SK-N-SH treated with all-trans-retinoic acid at 6 μM for 48 hours (cell line): ENCODE measurements at regions not wholly inside any gene's neighbourhood (a gene's known extent, or its start where the extent isn't known, plus 50 kb on each side); places are given as distances from the start of the nearest gene placed in this dataset.

Source experiments
- ATAC-seq: fragments of 200-7000 bp; cut with Tn5 transposase; 3 replicates; pipeline ENCODE4 v1.9.1; 2020; ENCODE audit warnings: mild to moderate bottlenecking, moderate library complexity
- BACH2 ChIP-seq: fragments of 250-450 bp; sonication (Bioruptor Pico); IDR thresholded peaks from 2 replicates; pipeline ENCODE4 v1.9.0; 2021; ENCODE audit warnings: mild to moderate bottlenecking, borderline replicate concordance
- CSDC2 ChIP-seq: fragments of 250-450 bp; sonication (Bioruptor Pico); IDR thresholded peaks from 2 replicates; pipeline ENCODE4 v1.5.0; 2020; ENCODE audit warnings: mild to moderate bottlenecking, moderate library complexity
- CSRNP3 ChIP-seq: fragments of 250-450 bp; sonication (Bioruptor Pico); IDR thresholded peaks from 2 replicates; pipeline ENCODE4 v1.5.1; 2021; ENCODE audit warnings: mild to moderate bottlenecking, moderate library complexity
- ESRRG ChIP-seq: fragments of 250-450 bp; sonication (Bioruptor Pico); IDR thresholded peaks from 2 replicates; pipeline ENCODE4 v1.6.1; 2021; ENCODE audit warnings: mild to moderate bottlenecking
- GLIS3 ChIP-seq: fragments of 250-450 bp; sonication (Bioruptor Pico); IDR thresholded peaks from 2 replicates; pipeline ENCODE4 v1.5.0; 2020; ENCODE audit warnings: mild to moderate bottlenecking, moderate library complexity
- ISL1 ChIP-seq: fragments of 250-450 bp; sonication (Bioruptor Pico); IDR thresholded peaks from 2 replicates; pipeline ENCODE4 v2.1.2; 2022; ENCODE audit warnings: mild to moderate bottlenecking, moderate library complexity
- OSR1 ChIP-seq: fragments of 250-450 bp; sonication (Bioruptor Pico); IDR thresholded peaks from 2 replicates; pipeline ENCODE4 v1.8.0; 2022; ENCODE audit warnings: moderate library complexity, mild to moderate bottlenecking, inconsistent platforms
- PATZ1 ChIP-seq: fragments of 250-450 bp; sonication (Bioruptor Pico); IDR thresholded peaks from 2 replicates; pipeline ENCODE4 v1.8.0; 2020; ENCODE audit warnings: mild to moderate bottlenecking, moderate library complexity, borderline replicate concordance
- PPARA ChIP-seq: fragments of 250-450 bp; sonication (Bioruptor Pico); IDR thresholded peaks from 2 replicates; pipeline ENCODE4 v1.5.0; 2020; ENCODE audit warnings: mild to moderate bottlenecking, borderline replicate concordance
- RARB ChIP-seq: fragments of 250-450 bp; sonication (Bioruptor Pico); IDR thresholded peaks from 2 replicates; pipeline ENCODE4 v1.8.0; 2021; ENCODE audit warnings: mild to moderate bottlenecking, moderate library complexity
- SNAI2 ChIP-seq: fragments of 250-450 bp; sonication (Bioruptor Pico); IDR thresholded peaks from 2 replicates; pipeline ENCODE4 v1.5.0; 2020; ENCODE audit warnings: mild to moderate bottlenecking, moderate library complexity
- TCF4 ChIP-seq: fragments of 250-450 bp; sonication (Bioruptor Pico); IDR thresholded peaks from 2 replicates; pipeline ENCODE4 v1.8.0; 2021; ENCODE audit warnings: mild to moderate bottlenecking, moderate library complexity, borderline replicate concordance
- TOX ChIP-seq: fragments of 250-450 bp; sonication (Bioruptor Pico); IDR thresholded peaks from 2 replicates; pipeline ENCODE4 v1.8.0; 2021; ENCODE audit warnings: mild to moderate bottlenecking, moderate library complexity, borderline replicate concordance
- ZC3H10 ChIP-seq: fragments of 250-450 bp; sonication (Bioruptor Pico); IDR thresholded peaks from 2 replicates; pipeline ENCODE4 v1.5.1; 2021; ENCODE audit warnings: mild to moderate bottlenecking, moderate library complexity
- ZFP3 ChIP-seq: fragments of 250-450 bp; sonication (Bioruptor Pico); IDR thresholded peaks from 2 replicates; pipeline ENCODE4 v1.5.0; 2020; ENCODE audit warnings: mild to moderate bottlenecking, moderate library complexity
- ZFP30 ChIP-seq: fragments of 450-650 bp; formaldehyde crosslinking; IDR thresholded peaks from 2 replicates; pipeline ENCODE4 v1.5.0; 2022; ENCODE audit warnings: mild to moderate bottlenecking, moderate library complexity
- ZNF565 ChIP-seq: fragments of 450-650 bp; formaldehyde crosslinking; conservative IDR thresholded peaks from 2 replicates; pipeline ENCODE4 v1.5.0; 2020; ENCODE audit warnings: low read depth, mild to moderate bottlenecking, moderate library complexity
- ZNF70 ChIP-seq: fragments of 450-650 bp; formaldehyde crosslinking; IDR thresholded peaks from 2 replicates; pipeline ENCODE4 v1.5.0; 2020; ENCODE audit warnings: mild to moderate bottlenecking, moderate library complexity
- ZNF8 ChIP-seq: fragments of 450-650 bp; formaldehyde crosslinking; IDR thresholded peaks from 2 replicates; pipeline ENCODE4 v1.5.0; 2020; ENCODE audit warnings: mild to moderate bottlenecking, moderate library complexity
- TF ChIP-seq, protein P1 (sequence below): fragments of 250-450 bp; sonication (Bioruptor Pico); IDR thresholded peaks from 2 replicates; pipeline ENCODE4 v1.8.0; 2021; ENCODE audit warnings: low read depth, mild to moderate bottlenecking, moderate library complexity, borderline replicate concordance
- TF ChIP-seq, protein P2 (sequence below): fragments of 250-450 bp; sonication (Bioruptor Pico); IDR thresholded peaks from 2 replicates; pipeline ENCODE4 v1.5.0; 2020; ENCODE audit warnings: mild to moderate bottlenecking, moderate library complexity

DNA sequence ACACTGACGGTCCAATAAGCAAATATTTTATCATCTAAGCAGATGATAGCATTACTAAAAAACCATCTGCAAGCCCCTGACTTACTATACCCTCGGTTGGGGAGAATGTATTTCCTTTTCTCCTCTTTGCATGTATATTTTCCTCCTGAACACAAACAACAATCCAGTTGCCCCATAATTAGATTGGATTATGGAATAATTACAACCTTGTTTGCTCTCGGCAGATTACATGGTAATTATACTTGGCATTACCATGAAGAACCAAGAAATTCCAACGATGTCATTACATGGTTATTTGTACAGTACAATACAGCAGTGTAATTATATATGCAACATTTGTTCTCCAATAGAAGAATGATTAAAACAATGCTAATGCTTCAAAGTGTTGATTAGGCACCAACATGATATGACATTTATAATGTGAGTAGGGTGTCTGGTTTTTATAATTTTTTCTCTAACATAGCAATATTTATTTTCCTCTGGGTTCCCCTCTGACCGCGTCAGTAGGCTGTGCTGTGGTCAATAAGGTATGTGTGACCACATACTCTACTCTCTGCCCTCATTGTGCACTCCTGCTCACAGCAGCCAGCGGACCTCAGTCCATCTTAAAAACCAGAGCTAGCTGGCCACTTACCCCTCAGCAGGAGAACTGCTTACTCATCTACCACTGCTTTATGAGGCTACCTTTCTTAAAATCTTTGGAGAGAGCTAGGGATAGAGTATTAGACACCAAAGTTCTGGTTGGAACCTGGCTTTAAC is 176.1 kb downstream of the INSIG2 start (continued):
- TF ChIP-seq GLIS3 (CRISPR knock-in tag), result no peak

DNA sequence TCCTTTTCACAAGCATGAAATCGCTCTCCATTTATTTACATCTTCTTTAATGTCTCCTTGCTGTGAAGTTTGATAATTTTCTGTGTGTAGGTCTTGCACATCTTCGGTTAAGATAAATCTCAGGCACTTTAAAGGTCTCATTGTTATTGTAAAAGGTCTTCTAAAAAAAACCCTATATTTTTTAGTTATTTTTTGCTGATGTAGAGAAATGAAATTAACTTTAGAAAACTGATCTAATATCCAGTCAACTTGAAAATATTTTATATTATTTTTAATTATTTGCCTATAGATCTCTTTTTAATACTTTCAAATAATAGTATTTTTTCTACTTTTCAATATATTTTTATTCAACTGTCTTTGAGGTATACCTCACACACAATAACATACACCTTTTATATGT is 169.4 kb downstream of the INSIG2 start:
- ATAC-seq, result no peak
- TF ChIP-seq OSR1 (CRISPR knock-in tag), result no peak
- TF ChIP-seq CSDC2 (CRISPR knock-in tag), result no peak
- no peak for TF ChIP-seq ZNF565 (CRISPR knock-in tag)
- no peak for TF ChIP-seq ESRRG (CRISPR knock-in tag)
- TF ChIP-seq, all 23 proteins: peak for 0

- no peak for ATAC-seq
- TF ChIP-seq CSRNP3 (CRISPR knock-in tag) (no peak), BACH2 (no peak), TOX (no peak), OSR1 (CRISPR knock-in tag) (no peak), ZNF70 (no peak), CSDC2 (CRISPR knock-in tag) (no peak), SNAI2 (no peak), PATZ1 (CRISPR knock-in tag) (no peak), ZFP30 (CRISPR knock-in tag) (no peak), ISL1 (CRISPR knock-in tag) (no peak), GLIS3 (CRISPR knock-in tag) (no peak), ZNF8 (CRISPR knock-in tag) (no peak), PPARA (no peak), TCF4 (CRISPR knock-in tag) (no peak), ZNF565 (CRISPR knock-in tag) (no peak)
- TF ChIP-seq, protein P1, sequence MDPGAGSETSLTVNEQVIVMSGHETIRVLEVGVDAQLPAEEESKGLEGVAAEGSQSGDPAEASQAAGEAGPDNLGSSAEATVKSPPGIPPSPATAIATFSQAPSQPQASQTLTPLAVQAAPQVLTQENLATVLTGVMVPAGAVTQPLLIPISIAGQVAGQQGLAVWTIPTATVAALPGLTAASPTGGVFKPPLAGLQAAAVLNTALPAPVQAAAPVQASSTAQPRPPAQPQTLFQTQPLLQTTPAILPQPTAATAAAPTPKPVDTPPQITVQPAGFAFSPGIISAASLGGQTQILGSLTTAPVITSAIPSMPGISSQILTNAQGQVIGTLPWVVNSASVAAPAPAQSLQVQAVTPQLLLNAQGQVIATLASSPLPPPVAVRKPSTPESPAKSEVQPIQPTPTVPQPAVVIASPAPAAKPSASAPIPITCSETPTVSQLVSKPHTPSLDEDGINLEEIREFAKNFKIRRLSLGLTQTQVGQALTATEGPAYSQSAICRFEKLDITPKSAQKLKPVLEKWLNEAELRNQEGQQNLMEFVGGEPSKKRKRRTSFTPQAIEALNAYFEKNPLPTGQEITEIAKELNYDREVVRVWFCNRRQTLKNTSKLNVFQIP (CRISPR knock-in tag), result no peak
These were observed 167.6 kb downstream of the INSIG2 start for GRCh38 chr2:118255771-118256372.

DNA sequence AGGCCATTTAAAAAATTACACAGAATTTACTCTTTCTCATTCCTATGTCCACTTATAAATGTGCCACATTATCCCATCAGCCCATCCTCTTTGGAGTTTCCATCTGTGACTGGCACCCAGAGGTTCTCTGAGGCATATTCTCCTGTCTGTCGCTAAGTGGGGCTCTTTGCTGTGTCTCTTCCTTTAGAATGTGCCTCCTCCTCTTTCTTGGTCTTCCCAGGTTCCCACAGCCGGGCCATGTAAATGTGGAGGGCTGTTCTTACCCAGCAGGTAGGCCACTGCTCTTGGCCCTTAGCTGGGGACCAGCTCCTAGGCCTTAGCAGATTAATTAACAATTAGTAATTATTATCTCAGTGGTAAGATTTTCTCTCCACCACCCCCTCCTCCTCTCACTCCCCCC is 167.0 kb downstream of the INSIG2 start:
- ATAC-seq, result no peak
- TF ChIP-seq RARB, result no peak
- no peak for TF ChIP-seq ZFP30 (CRISPR knock-in tag)
- TF ChIP-seq, protein P2, sequence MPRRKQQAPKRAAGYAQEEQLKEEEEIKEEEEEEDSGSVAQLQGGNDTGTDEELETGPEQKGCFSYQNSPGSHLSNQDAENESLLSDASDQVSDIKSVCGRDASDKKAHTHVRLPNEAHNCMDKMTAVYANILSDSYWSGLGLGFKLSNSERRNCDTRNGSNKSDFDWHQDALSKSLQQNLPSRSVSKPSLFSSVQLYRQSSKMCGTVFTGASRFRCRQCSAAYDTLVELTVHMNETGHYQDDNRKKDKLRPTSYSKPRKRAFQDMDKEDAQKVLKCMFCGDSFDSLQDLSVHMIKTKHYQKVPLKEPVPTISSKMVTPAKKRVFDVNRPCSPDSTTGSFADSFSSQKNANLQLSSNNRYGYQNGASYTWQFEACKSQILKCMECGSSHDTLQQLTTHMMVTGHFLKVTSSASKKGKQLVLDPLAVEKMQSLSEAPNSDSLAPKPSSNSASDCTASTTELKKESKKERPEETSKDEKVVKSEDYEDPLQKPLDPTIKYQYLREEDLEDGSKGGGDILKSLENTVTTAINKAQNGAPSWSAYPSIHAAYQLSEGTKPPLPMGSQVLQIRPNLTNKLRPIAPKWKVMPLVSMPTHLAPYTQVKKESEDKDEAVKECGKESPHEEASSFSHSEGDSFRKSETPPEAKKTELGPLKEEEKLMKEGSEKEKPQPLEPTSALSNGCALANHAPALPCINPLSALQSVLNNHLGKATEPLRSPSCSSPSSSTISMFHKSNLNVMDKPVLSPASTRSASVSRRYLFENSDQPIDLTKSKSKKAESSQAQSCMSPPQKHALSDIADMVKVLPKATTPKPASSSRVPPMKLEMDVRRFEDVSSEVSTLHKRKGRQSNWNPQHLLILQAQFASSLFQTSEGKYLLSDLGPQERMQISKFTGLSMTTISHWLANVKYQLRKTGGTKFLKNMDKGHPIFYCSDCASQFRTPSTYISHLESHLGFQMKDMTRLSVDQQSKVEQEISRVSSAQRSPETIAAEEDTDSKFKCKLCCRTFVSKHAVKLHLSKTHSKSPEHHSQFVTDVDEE, result no peak
- no peak for TF ChIP-seq ZNF565 (CRISPR knock-in tag)
- no peak for TF ChIP-seq ESRRG (CRISPR knock-in tag)
- TF ChIP-seq PATZ1 (CRISPR knock-in tag), result no peak
- no peak for TF ChIP-seq ZC3H10 (CRISPR knock-in tag)
- no peak for TF ChIP-seq BACH2
- no peak for TF ChIP-seq CSDC2 (CRISPR knock-in tag)
- TF ChIP-seq ZFP3 (CRISPR knock-in tag), result no peak
- no peak for TF ChIP-seq GLIS3 (CRISPR knock-in tag)
- no peak for TF ChIP-seq PPARA
- no peak for TF ChIP-seq CSRNP3 (CRISPR knock-in tag)
- TF ChIP-seq, protein P1 (CRISPR knock-in tag), result no peak
- TF ChIP-seq TOX, result no peak
- TF ChIP-seq TCF4 (CRISPR knock-in tag), result no peak
